IPS-NIHi7 (cell line): ENCODE measurements at regions not wholly inside any gene's neighbourhood (a gene's known extent, or its start where the extent isn't known, plus 50 kb on each side); places are given as distances from the start of the nearest gene placed in this dataset.
"Not testable (repeated sequence)": the region's sequence is repeated elsewhere in the genome, so short reads cannot be mapped to it uniquely, and the experiment has no call there.

Experiments
- DNase-seq: peaks from one replicate; pipeline ENCODE4 v3.0.0; 2012; ENCODE audit warnings: mixed read lengths; ENCODE audit errors: extremely low spot score

- DNase-seq, result no peak
Measured at GRCh38 chr11:27242591-27242990, 120.4 kb downstream of the CCDC34 start.

- no peak for DNase-seq
Measured at GRCh38 chr11:27241311-27242122, 121.5 kb downstream of the CCDC34 start.

GRCh38 chr11:27239305-27239942 is 123.6 kb downstream of the CCDC34 start:
- no peak for DNase-seq

DNA sequence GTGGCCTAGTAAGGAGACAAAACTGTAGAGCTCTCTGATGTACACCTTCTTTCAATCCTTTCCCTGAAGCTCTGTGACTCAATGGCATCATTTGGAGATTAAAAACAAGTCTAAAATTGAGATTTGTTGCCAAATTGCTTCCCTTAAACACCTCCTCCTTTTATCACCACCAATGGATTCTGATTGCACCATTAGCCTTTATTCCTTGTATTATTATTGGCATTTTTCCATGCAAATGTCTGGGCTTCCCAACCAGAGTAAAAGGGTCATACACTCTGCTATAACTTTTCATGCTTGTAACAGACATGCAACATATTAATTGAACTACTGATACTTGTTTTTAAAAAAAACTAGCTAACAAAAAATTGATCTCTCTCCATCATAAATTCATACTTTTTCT is 124.2 kb downstream of the CCDC34 start:
- DNase-seq, result no peak

DNA sequence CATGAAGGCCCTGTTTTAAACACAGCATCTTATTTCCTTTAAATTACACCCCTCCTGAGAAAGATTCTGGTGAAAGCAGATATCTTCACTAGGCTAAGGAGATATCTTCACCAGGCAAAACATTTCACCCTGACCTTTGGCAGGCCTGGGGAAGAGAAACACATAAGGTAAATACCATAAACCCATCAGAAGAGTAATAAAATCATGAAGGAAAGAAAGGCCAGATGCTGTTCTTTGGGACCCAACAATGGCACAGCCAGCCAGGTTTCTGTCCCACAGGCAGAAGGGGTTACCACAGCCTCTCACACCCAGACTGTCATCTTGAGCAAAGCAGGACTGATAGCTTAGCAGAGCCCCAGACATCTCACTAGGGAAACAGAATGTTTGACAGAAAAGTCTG is 125.4 kb downstream of the CCDC34 start:
- no peak for DNase-seq

DNA sequence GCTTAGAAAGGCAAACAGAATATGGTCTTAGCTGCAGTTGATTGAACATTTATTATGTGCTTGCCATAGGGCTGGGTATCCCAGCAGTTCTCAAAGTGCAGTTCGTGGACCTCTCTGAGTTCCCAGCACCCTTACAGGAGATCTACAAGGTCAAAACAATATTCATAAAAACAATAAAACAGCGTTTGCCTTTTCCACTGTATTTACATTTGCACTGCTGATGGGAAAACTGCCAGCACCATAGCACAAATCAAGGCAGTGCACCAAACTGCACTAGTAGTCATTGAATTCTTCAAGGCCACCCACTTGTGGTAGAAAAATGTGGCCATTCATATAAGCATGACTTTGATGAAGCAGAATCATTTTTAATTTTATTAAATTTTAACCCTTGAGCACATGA is 128.1 kb downstream of the CCDC34 start:
- no peak for DNase-seq

DNA sequence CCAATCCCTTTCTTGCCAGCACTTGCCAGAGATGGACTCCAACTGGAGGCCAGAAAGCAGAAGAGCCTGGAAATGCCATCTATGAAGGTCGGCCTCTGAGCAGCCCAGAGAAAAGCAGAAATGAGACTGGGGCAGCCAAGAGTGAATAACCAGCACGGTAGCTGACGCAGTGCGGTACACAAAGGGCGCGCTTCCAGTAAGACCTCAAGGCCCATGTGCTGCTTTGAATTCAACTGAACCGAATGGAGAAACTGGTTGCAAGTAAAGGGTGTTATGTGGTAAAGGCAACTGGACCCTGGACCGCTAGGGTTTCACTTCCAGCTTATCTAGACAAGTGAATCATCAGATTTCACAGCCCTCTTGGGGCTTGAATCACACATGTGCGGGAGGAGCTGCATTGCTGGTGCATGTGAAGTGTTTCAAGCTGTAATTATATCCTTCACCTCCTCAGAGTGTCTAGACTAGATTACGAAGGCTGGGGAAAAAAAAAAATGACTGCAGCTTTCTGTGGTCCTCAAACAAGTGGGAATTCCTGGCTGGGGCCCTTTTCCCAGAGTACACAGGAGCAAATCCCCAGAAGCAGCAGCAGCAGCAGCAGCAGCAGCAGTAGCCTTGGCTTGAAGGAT is 128.9 kb downstream of the CCDC34 start:
- no peak for DNase-seq

DNA sequence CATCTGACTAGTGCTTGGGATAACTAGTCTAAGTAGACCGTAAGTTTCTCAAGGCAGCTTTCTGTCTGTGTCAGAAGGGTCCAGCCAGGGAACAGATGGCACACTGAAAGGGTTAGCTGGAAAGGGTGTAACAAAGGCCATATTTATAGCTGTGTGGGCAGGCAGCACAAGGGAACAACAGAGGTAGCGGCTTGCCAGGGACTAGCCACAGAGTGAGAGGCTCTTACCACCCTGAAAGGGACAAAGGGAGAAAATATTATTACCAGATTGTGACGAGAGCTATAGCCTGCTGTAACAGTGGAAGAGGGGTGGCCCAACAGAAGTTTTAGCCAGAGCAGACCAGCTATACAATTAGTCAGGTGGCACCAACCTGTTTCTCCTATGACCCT is 129.4 kb downstream of the CCDC34 start:
- DNase-seq, result no peak

DNA sequence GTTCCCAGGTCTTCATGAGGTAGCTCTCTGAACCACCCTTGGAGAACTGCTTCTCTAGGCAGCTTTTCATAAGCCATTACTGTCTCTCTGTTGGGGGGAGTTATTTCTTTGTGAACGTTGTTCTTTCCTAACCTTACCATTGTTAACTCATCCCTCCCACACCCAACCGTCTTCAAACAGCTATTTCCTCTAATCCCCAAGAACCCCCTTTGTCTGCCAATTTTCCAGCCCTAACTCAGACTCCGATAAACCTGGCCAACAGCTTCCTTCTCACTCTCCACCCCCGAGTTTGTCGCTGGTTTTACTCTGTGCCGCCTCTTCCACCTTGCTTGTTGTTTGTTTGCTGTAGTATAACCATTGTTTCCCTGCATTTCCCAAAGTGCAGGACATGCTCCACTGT is 131.5 kb downstream of the CCDC34 start:
- no peak for DNase-seq

DNA sequence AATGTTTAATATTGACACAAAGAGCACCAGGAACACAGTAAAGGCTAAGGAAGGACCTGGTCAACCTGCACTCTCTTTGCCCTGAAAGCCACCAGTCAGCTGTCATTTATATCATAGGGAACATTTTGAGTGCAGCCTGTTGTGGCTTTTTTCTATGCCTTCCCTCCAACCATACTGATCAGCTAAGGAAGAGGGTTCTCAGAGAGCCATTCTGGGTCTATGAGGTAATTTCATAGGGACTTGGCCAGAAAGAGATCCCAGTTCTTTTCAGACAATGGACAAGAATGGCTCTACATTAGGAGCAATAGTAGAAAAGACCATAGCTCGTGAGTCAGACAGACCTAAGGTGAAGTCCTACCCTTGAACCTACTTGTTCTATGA is 132.8 kb downstream of the CCDC34 start:
- DNase-seq, result no peak

DNA sequence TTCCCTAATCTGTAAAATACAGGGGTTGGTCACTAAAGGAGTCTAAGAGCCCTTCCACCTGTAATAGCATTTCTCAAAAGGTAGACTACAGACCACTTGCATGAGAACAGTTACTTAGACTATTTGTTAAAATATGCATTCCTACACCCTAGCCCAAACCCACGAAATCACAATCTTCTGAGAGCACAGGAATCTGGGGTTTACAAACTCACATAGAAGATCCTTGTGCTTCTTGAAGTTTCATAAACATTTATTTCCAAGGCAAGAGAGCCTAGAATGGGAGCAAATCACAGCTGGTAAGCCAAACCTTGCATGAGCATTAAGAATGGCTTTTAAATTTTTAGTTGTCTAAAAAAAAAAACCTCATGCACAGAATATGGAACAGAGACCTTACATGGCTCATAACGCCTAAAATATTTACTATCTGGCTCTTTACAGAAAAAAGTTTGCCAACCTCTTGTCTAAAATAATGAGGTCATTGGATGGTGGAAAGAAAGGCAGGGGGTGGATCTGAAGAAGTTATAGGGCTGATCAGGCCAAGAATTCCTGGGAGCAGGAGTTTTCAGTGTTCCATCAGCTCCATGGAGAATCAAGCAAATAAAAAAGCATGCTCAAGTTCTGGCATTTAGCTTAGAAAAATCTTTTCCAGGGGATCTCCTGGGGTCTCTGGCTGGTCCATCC is 133.4 kb downstream of the CCDC34 start:
- DNase-seq, result no peak

DNA sequence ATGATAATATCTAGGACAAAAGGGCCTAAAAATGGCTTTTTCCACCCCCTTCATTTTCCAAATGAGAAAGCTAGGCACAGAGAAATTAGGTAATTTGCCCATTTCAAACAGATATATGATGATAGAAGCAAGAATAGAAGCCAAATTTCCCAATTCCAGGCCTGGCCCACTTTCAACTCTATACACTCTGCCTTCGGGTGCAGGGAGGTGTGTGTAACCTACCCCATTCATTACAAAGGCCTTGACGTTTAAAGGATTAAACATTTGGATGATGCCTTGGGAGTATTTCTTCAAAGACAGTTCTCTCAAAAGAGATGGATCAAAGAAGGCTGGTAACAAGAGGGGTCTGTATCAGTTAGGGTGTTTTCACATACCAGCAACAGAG is 134.1 kb downstream of the CCDC34 start:
- no peak for DNase-seq

GRCh38 chr11:27228232-27228905 is 134.6 kb downstream of the CCDC34 start:
- DNase-seq, result no peak

DNA sequence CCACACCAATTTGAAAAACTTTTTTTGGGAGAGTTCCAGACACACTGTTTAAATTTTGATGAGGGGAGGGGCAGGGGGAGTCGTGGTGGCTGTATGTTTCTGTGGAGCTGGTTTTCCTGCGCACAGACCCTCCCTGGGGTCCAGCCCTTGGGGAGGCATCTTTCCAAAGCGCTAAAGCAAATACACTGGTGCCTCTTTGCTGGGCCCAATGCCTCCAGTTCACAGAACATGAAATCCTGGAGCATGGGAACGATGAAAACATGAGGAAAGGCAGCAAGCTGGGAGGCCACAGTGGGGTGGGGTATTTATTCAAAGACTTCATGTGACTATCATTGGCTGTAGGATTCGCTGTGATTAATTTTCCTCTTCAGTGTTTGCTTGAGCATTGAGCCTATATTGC is 135.3 kb downstream of the CCDC34 start:
- DNase-seq, result no peak

DNA sequence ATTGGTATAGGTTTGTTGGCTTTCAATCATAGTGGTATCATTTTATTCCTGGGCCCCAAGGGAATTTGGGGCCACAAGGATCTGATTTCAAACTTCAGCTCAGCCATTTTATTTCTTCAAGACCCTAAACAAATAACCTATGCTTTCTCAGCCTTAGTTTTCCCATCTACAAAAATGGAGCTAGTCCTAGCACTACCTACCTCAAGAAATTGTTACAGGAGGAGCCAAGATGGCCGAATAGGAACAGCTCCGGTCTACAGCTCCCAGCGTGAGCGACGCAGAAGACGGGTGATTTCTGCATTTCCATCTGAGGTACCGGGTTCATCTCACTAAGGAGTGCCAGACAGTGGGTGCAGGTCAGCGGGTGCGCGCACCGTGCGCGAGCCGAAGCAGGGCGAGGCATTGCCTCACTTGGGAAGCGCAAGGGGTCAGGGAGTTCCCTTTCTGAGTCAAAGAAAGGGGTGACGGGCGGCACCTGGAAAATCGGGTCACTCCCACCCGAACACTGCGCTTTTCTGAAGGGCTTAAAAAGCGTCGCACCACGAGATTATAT is 143.5 kb downstream of the CCDC34 start:
- not testable (repeated sequence) for DNase-seq

DNA sequence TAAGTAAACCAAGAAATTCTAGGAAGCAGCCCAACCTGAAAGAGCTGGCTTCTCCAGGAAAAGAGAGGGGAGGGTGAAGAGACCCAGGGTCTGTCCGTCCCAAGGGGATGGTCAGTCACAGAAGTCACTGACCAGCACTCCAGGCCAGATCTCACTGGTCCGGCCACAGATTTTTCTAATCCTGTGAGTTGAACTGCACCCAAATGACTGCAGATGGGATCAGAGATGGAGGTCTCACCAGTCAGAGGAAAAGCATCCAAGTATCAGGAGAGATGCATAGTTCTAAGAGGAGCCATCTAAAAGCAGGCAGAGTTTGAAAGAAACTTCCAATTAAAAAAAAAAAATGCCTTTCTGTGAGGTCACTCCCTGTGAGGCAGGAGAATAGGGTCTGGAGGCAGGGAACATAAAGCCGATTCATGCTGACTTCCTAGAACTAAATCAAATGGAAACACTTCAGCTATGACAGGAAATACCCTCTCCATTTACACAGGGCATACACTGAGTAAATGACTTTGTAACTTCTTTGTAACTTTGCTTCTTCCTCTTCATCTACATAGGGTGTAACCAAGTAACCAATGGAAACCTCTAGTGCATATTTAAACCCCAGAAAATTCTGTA is 144.5 kb downstream of the CCDC34 start:
- no peak for DNase-seq

DNA sequence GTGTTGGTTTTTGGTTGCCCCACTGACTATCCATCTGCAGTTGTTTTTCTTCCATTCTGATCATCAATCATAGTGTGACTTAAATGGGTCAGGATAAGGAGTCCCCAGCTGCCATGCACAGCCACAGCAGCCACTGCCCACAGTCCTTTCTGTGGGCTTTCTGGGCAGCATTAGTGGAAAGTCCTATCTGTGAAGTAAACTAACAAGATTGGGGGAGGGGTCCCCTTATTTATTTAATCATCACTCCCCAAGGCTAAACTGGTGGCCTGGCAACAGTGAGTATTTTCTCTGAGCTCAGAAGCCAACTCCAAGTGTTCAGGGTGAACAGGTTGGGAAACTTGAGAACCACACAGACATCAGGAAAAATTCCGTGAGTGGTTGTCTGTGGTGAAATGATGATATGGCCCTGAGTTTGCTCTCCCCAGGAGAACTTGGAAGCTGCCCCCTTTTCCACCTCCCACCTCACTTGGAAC is 145.0 kb downstream of the CCDC34 start:
- DNase-seq, result no peak

DNA sequence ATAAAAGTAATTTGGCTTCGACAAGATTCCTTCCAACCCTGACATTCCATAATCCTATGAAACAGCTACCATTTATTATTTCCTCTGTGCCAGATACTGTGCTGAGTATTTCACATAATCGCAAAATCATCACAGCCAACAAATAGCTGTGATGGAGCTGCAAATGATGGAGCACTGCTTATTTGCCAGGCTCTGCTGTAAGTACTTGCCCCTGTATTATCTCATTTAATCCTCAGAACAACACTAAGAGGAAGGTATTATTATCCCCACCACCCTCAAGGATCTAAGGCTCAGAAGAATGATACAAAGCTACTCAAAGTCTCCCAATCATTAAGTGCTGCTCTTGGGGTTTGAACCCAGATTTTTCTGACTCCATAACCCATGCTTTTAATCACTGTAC is 145.5 kb downstream of the CCDC34 start:
- no peak for DNase-seq

- no peak for DNase-seq
Measured at GRCh38 chr11:27216270-27217149, 146.5 kb downstream of the CCDC34 start.
